PC-3 (cell line): ENCODE measurements at regions not wholly inside any gene's neighbourhood (a gene's known extent, or its start where the extent isn't known, plus 50 kb on each side); places are given as distances from the start of the nearest gene placed in this dataset.
A peak's percentile ranks its signal among the peaks of the same experiment; 100 is the strongest.

ENCODE experiments used
- ATAC-seq: fragments of 200-7000 bp; cut with Tn5 transposase; 2 replicates; pipeline ENCODE4 v1.9.1; 2020; ENCODE audit warnings: mild to moderate bottlenecking, moderate library complexity
- BruUV-seq: library from RNA; stranded (reverse); fragments of 400-500 nt; replicated peaks from 2 replicates; lab custom pipeline; 2021; lab: Mats Ljungman, UMichigan
- CTCF ChIA-PET: fragments of 300-600 bp; sonication (Branson Sonifier 250); formaldehyde crosslinking; loops from one replicate; lab custom pipeline; 2022; ENCODE audit warnings: antibody characterized with exemption; lab: Charles Lee
- POLR2A ChIA-PET: fragments of 300-600 bp; sonication (Branson Sonifier 250); formaldehyde crosslinking; loops from one replicate; lab custom pipeline; 2022; ENCODE audit warnings: antibody characterized with exemption; ENCODE audit not compliant: unreplicated experiment; lab: Charles Lee
- DNase-seq: peaks from one replicate; pipeline ENCODE4 v3.0.0-alpha.2; 2015
- H2AFZ ChIP-seq: fragments of 300-600 bp; sonication (generic); 2 replicates; pipeline ENCODE4 v1.6.0; 2016; ENCODE audit warnings: antibody characterized with exemption, low read length
- H3F3A ChIP-seq: fragments of 300-600 bp; sonication (generic); one replicate; pipeline ENCODE4 v1.6.0; 2017; ENCODE audit warnings: antibody characterized with exemption, low read length, control low read depth, mild to moderate bottlenecking; ENCODE audit not compliant: unreplicated experiment
- H3K27ac ChIP-seq: fragments of 300-600 bp; sonication (generic); 2 replicates; pipeline ENCODE4 v1.5.1; 2016; ENCODE audit warnings: mild to moderate bottlenecking, low read length
- H3K27me3 ChIP-seq: fragments of 300-600 bp; sonication (generic); 2 replicates; pipeline ENCODE4 v1.6.1; 2016; ENCODE audit warnings: low read length, mixed read lengths
- H3K36me3 ChIP-seq: fragments of 300-600 bp; sonication (generic); 2 replicates; pipeline ENCODE4 v1.6.1; 2016; ENCODE audit warnings: low read depth, mixed run types, low read length, mixed read lengths
- H3K4me1 ChIP-seq: fragments of 300-600 bp; sonication (generic); 2 replicates; pipeline ENCODE4 v1.5.1; 2016; ENCODE audit warnings: low read length; ENCODE audit not compliant: insufficient read depth
- H3K4me2 ChIP-seq: fragments of 300-600 bp; sonication (generic); 2 replicates; pipeline ENCODE4 v1.6.0; 2016; ENCODE audit warnings: low read length
- H3K4me3 ChIP-seq: fragments of 300-600 bp; sonication (generic); 2 replicates; pipeline ENCODE4 v1.5.1; 2016; ENCODE audit warnings: mild to moderate bottlenecking, low read length, mixed read lengths
- H3K79me2 ChIP-seq: fragments of 300-600 bp; sonication (generic); 2 replicates; pipeline ENCODE4 v1.6.1; 2017; ENCODE audit warnings: low read length, mixed read lengths
- H3K9ac ChIP-seq: fragments of 300-600 bp; sonication (generic); 2 replicates; pipeline ENCODE4 v1.6.0; 2016; ENCODE audit warnings: mild to moderate bottlenecking, low read length
- H3K9me2 ChIP-seq: fragments of 300-600 bp; sonication (generic); replicated peaks from 2 replicates; pipeline ENCODE4 v1.6.1; 2016; ENCODE audit warnings: mixed run types, low read length, mixed read lengths
- H3K9me3 ChIP-seq: fragments of 300-600 bp; sonication (generic); 2 replicates; pipeline ENCODE4 v1.6.1; 2016; ENCODE audit warnings: low read length, mixed read lengths
- H4K20me1 ChIP-seq: fragments of 300-600 bp; sonication (generic); 2 replicates; pipeline ENCODE4 v1.6.1; 2016; ENCODE audit warnings: low read length, mixed read lengths
- CTCF ChIP-seq: fragments of 300-600 bp; sonication (generic); conservative IDR thresholded peaks from 2 replicates; pipeline ENCODE4 v1.5.1; 2017; ENCODE audit warnings: antibody characterized with exemption, low read depth, mild to moderate bottlenecking, low read length
- EZH2 ChIP-seq: fragments of 300-600 bp; sonication (generic); IDR thresholded peaks from one replicate; pipeline ENCODE4 v1.6.1; 2017; ENCODE audit warnings: antibody characterized with exemption, mild to moderate bottlenecking, low read length; ENCODE audit not compliant: unreplicated experiment
- EZH2phosphoT487 ChIP-seq: fragments of 300-600 bp; sonication (generic); IDR thresholded peaks from 2 replicates; pipeline ENCODE4 v1.6.1; 2018; ENCODE audit warnings: mild to moderate bottlenecking, antibody characterized with exemption, low read length, borderline replicate concordance
- intact Hi-C: fragments of 100-400 bp; cut with micrococcal nuclease; formaldehyde crosslinking; loops from 2 replicates; pipeline ENCODE4 v1.9.0; 2023

- Histone ChIP-seq H2AFZ (peak overlapping the region; percentile 6; the same call in 1 of the 2 replicates), H3K27ac (peak overlapping the region; percentile 35), H3K9me2 (no peaks in the 10 kb centered on the region), H3K4me1 (peaks cover 26% of the 10 kb centered on the region), H3K27me3 (no peaks in the 10 kb centered on the region), H3K4me3 (no peak overlapping the region), H3K4me2 (peak overlapping the region; percentile 23; the same call in 1 of the 2 replicates), H3K36me3 (no peaks in the 10 kb centered on the region), H3K9ac (no peak overlapping the region), H4K20me1 (no peaks in the 10 kb centered on the region), H3F3A (no peaks in the 10 kb centered on the region), H3K79me2 (no peaks in the 10 kb centered on the region), H3K9me3 (no peaks in the 10 kb centered on the region)
- BruUV-seq: no TSS peak
- ChIA-PET POLR2A (no interaction called here), CTCF (no interaction called here)
- TF ChIP-seq EZH2phosphoT487 (no peak), CTCF (no peak), EZH2 (no peak)
- DNase-seq (peak; percentile 48), ATAC-seq (peak; percentile 77)
- intact Hi-C loops: loop anchor here (5.0 kb wide), 1 partner anchor 76 kb away; no protein-coding TSS in a partner anchor
Observed at GRCh38 chr6:12415980-12416598, 125.9 kb downstream of the EDN1 start.

- intact Hi-C loops: loop anchor here (5.0 kb wide), 1 partner anchor 75 kb away; no protein-coding TSS in a partner anchor
- H3K9me2 ChIP-seq: no peaks in the 10 kb centered on the region
- no peak for DNase-seq
- ChIA-PET CTCF (no interaction called here), POLR2A (no interaction called here)
- H2AFZ ChIP-seq: no peak overlapping the region
- no peaks in the 10 kb centered on the region for H3F3A ChIP-seq
- H3K9me3 ChIP-seq: no peaks in the 10 kb centered on the region
- no peak overlapping the region for H3K4me2 ChIP-seq
- H3K27me3 ChIP-seq: no peaks in the 10 kb centered on the region
- H3K79me2 ChIP-seq: no peaks in the 10 kb centered on the region
- H3K4me1 ChIP-seq: peaks cover 28% of the 10 kb centered on the region
- H3K4me3 ChIP-seq: no peak overlapping the region
- ATAC-seq: no peak
- H3K36me3 ChIP-seq: no peaks in the 10 kb centered on the region
- H4K20me1 ChIP-seq: no peaks in the 10 kb centered on the region
- H3K9ac ChIP-seq: no peak overlapping the region
- TF ChIP-seq EZH2 (no peak), CTCF (no peak), EZH2phosphoT487 (no peak)
- BruUV-seq: no TSS peak
- H3K27ac ChIP-seq: no peak overlapping the region
Observed at GRCh38 chr6:12417191-12417590, 127.0 kb downstream of the EDN1 start.

- Histone ChIP-seq H3K4me1 (peaks cover 30% of the 10 kb centered on the region), H3K9ac (no peak overlapping the region), H3K9me2 (no peaks in the 10 kb centered on the region), H3K4me3 (no peak overlapping the region), H2AFZ (no peak overlapping the region), H3F3A (no peaks in the 10 kb centered on the region), H3K27me3 (no peaks in the 10 kb centered on the region), H3K36me3 (no peaks in the 10 kb centered on the region), H3K9me3 (no peaks in the 10 kb centered on the region), H3K79me2 (no peaks in the 10 kb centered on the region), H4K20me1 (no peaks in the 10 kb centered on the region), H3K27ac (no peak overlapping the region), H3K4me2 (no peak overlapping the region)
- CTCF ChIA-PET: no interaction called here
- no peak for DNase-seq
- BruUV-seq: no TSS peak
- no peak for TF ChIP-seq CTCF
- TF ChIP-seq EZH2: no peak
- no peak for TF ChIP-seq EZH2phosphoT487
- intact Hi-C loops: loop anchor here (5.0 kb wide), 1 partner anchor 73 kb away; no protein-coding TSS in a partner anchor
- ATAC-seq: no peak
- POLR2A ChIA-PET: no interaction called here
Observed at GRCh38 chr6:12418946-12419345, 128.8 kb downstream of the EDN1 start.
